GM19324 (cell line): ENCODE measurements at regions not wholly inside any gene's neighbourhood (a gene's known extent, or its start where the extent isn't known, plus 50 kb on each side); places are given as distances from the start of the nearest gene placed in this dataset.

Experiments
- ATAC-seq: cut with Tn5 transposase; IDR thresholded peaks from one replicate; pipeline ENCODE4 v1.9.1; 2021; ENCODE audit warnings: mild to moderate bottlenecking, moderate library complexity; ENCODE audit not compliant: unreplicated experiment, low FRiP score

DNA sequence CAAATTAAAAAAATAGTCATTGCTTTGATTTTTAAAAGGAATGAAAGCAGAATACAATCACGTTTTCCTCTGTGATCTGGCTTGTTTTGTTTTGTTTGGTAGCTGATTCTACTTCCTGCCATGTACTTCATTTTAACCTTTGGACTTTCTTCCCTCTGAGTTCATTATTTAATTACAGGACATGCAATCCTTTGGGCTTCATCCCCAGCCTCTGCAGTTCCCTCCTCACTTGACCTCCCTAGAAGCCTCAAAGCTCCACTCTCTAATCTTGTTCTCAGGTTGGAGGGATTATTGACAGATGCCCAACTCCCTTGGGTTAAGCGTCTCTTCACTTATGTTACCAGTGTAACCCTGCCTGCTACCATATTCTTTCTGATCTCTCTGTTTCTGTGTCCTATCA is 967.9 kb upstream of the SEL1L start:
- no peak for ATAC-seq

DNA sequence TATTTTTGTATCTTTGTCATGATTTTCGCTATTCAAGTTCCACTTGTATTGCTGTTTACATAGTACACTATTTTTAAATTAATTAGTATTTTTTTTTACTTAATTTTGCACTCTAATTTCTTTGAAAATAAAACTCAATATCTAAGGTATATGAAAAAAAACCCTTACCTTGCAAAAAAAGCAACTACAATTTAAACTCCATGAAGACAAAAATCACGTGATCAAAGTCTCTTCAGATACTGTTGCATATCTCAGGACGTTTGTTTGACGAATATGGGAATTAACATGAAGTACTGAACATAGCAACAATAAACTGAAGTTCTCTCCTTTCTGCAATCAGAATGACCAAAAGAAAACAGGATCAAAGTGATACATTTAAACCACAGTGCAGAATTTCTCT is 968.4 kb upstream of the SEL1L start:
- ATAC-seq: no peak

DNA sequence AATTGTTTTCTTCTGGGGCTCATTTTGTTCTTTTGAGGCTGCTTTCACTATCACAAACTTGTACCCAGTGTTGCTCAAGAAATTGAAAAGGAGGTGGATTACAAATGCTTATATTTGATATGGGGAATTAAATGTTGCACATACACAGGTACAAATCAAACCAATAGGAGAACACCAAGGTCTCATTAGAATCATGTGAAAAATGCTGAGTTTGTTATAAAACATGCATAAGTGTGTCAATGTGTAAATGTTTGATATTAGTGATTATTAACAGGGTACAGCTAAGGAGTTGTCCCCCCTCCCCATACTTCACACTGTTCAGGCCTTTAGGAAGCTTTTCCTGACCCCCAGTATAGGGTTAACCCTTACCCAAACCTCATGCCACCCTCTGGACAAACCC is 971.2 kb upstream of the SEL1L start:
- ATAC-seq: no peak

DNA sequence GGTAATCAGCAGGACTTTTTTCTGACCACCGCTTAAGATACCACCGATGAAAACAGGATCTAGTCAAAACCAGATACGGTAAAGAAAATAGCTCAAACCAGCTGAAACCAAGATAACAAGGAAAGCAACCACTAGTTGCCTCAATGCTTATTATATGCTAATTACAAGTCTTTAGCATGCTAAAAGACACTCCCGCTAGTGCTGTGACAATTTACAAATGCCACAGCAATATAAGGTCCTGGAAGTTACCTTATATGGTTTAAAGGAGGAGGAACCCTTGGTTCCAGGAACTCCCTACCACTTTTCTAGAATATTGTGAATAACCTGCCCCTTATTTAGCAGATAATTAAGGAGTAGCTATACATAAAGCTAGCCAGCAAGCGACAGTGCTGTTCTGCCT is 976.4 kb upstream of the SEL1L start:
- ATAC-seq: no peak

DNA sequence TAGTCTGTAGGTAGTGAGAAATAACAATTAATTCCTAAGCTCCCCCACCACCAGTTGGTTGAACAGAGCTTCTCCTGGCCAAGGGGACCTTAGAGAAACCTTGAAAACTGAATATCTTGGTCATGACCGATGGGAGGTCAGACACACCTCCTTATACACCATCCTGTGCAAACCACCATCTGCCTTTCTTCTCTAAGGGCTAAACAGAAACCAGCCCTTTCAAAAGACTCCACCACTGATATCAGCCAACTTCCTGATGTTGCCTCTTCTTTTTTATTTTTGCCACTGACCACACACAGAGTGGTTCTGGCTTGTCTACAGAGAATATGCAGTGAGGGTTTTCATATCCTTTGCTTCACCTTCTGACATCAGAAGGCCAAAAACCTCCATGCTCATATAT is 977.7 kb upstream of the SEL1L start:
- no peak for ATAC-seq

DNA sequence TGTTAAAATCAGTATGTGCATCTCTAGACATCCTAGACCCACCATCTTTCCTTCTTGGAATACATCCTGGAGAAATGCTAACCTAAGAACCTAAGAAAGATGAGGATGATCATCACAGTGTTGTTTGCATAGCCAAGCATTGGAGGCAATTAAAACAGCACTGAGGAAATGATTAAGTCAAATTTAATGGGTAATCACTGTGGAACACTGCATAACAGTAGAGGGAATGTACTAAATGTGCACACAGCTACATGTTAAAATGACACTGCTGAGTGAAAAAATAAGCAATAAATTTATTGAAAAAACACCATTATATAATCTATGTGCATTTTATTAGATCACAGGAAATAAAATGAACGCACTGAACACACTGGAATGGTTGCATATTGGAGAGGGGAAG is 987.1 kb upstream of the SEL1L start:
- no peak for ATAC-seq

DNA sequence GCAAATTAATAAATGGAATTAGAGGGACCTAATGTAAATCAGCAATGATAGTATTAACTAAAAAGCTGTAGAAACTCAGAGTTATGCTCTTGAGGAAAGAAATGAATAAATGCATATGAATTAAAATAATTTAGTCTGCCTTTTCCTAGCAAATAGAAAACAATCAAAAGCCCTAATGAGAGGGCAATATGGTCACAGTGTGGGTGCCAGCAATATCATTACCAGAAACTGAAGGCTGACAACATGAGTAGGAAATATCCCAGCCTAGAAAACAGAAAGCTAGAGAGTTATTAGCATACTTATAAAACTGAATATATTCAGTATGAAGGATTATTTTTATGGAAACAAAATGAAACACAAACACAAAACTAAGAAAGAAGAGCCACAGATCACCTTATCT is 987.5 kb upstream of the SEL1L start:
- ATAC-seq: no peak

DNA sequence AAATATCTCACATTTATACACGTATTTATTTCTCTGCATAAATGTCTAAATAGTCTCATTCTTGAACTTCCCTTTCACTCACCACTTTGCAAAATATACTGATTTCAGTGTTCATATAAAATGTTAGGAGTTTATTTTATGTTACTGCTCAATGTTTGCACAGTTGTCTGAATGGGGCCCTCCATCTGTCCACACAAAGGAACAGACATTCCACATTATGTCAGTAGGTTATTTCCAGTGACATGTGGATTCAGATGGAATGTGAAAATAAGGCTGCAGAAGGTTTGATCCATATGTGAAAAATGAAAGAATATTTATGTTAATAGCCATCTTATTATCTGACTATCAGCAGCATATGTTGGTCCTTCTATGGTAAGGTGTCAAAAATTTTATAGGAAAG is 994.4 kb upstream of the SEL1L start:
- no peak for ATAC-seq

DNA sequence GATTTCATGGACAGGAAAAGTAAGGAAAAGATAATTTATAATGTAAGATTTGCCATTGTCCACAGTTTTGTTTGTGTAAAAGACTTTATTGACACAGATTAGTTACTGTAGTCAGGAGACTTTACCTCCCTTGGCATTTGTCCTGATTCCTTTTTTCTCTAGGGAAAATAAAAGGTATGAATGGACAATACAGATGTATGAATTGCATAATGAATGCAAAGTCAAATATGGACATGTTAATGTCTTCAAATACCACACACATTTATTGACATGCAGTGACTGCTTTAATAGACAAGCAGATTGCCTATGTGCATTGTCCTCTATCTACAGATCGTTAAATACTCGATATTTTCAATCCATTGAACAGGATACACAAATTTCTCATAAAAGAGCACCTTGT is 999.7 kb upstream of the SEL1L start:
- ATAC-seq: no peak

DNA sequence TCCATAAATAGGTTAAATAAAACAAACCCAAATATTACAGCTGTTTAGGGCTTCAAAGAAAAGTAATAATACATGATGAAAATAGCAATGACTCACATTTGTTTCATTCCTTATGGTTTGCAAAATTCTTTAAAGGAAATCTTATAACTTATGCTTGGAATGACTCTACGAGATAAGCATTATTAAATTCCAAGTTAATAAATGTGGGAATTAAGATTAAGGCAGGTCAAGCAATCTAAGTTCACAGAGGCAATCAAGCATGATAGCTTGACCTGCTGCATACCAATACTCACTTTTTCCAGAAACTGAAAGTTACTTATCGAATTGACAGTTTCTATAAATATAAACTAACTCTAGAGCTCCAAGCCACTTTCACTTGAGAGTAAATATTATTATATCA is 1002.9 kb upstream of the SEL1L start:
- no peak for ATAC-seq

DNA sequence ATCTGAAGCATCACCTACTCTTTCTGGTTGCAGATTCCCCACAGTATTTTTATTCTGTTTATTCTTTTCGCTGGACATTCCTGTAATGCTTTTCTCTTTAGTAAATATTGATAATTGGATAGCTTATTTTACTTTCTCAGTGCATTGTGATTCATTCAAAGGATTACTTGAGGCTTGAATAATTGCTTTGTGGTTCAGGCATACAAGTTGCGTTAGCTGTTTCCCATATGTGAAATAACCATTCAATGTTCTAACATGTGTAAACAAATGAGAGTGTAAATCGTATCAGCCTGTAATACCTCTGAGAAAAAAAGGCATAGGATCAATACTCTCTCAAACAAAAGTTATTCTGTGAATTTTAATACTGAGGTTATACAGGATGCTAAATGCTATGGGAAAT is 1004.2 kb upstream of the SEL1L start:
- ATAC-seq: no peak

DNA sequence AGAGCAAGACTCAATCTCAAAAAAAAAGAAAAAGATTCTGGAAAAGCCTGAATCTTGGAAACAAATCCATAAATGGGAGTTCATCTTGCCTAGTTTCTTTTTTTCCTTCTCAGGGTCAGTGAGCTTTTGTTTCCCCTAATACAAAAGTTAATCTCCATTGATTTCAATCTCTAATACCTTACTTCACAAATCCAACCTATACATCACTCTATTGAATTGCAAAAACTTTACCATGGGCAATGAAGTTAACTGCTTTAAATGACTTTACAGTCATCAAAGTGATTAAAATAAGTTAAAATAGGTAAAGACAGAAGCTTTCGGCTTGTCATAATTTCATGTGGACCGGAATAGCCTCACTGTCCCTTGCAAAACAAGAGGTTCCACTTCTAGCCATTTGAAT is 1012.7 kb upstream of the SEL1L start:
- ATAC-seq: no peak

DNA sequence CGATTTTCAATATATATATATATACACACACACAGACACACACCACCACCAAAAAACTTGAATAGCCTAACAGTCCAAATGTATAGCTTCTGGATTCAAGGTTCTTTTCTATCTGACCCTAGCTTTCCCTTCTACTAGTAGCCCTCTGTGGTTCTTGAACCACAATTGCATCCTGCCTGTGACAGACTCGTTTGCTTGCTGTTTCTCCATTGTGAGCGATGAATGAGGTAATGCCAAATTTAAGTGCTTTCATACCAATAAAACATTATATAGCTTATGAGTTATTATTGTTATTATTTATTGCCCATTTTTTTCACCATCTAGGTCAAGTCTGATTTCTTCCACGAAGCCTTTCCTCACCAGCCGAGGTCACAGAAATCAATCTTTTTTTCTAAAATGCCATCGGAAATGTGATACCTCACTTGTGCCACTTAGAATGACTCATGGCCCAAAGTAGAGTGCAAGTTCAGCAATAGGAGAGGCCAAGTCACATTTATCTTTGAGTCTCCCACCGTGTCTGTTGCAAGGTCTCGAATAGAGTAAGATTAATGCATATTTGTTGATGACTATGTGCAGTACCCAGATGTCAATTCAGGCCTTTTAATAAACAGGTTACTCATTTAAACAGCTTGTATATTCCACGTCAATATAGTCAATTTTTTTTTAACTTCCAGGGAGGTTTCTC is 1015.8 kb upstream of the SEL1L start:
- no peak for ATAC-seq

DNA sequence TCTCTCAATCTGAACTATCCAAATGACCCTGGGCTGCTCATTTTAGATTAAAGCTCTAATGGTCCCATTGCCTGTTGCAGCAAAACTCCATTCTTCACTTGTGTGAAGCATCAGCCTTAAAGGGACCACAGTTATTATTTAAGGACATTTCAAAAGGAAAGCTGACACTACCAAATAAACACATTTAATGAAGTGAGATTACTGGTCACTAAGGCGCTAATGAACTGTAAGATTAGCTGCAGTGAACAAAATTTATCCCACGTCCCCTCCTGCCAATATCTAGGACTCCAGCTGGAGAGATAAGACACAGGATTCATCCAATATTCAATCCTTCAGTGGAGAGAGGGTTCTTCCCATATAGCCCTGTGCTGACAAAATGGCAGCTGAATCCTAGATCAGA is 1029.2 kb upstream of the SEL1L start:
- ATAC-seq: no peak

DNA sequence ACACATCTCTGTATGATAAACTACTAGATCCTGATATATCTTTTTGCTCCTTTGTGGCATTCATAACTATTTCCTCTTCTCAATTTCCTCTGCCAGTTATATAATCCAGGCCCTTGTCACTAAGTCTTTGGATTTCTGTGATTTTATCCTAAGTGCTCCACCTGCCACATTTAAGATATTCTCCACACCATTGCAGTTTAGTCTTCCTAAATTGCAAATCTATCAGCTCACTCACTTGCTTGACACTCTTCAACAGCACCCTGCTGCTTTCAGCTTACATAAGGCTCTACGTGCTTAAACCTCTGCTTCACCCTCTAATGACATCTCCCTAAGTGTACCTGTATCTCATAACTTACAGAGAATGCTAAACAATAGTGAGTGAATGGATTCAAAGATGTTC is 1032.2 kb upstream of the SEL1L start:
- no peak for ATAC-seq

DNA sequence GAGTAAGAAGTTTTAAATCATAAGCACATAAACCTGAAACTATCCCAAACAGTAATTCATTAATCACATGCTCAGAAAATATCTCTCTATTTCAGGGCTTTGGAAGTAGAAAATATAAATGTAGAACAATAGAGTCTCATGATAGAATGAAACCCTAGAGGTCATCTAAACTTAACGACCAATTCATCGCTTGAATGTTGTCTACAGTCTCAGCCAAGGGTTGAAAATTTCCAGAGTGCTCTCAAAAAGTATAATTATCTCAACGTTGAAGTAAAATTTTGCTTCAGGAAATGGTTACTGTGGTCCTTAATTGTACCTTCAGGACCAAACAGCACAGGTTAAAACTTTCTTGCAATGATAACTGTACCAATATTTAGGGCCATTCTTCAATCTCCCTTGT is 1053.6 kb upstream of the SEL1L start:
- ATAC-seq: no peak

DNA sequence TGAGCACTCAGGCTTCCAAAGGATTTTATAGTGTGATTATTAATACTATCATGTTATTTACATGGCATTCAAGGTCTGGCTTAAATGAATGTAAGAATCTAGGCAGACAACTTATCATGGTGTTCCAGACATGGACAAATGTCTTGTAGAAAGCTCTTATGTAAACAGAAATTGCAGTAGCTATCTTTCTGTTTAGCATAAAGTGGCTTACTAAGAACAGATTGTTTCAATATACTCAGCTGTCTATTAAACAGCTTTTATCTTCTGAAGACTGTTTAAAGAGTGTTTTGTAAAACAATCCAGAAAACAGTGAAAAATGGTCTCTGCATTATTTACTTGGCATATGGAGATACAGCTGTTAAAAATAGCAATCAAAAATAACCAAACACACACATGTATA is 1061.8 kb upstream of the SEL1L start:
- ATAC-seq: no peak

DNA sequence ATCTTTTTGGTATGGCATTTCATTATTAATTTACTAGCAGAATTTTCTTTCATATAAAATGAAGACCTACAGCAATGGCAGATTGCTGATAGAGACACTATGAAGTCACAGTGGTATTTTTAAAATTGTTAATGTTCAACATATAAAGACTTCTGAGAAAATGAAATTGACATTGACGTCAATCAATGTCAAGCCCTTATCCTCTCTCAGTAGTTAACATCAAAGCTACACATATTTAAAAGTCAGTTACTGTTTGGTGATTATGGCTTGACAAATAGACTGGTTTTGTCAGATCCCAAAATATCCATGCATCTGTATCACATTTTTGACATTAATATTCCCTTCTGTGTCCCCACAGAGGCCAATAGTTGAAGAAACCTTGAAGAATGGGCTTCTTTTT is 1069.1 kb upstream of the SEL1L start:
- no peak for ATAC-seq

DNA sequence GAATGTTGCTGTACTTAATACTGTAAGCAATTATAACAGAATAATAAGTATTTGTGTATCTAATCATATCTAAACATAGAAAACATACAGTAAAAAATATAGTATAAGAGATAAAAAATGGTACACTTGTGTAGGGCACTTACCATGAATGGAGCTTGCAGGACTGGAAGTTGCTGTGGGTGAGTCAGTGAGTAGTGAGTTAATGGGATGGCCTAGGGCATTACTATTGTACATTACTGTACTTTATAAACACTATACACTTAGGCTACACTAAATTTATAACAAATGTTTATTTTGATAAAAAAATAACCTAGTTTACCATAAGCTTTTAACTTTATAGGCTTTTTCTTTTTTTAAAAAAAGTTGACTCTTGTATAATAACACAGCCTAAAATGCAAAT is 1071.2 kb upstream of the SEL1L start:
- ATAC-seq: no peak

DNA sequence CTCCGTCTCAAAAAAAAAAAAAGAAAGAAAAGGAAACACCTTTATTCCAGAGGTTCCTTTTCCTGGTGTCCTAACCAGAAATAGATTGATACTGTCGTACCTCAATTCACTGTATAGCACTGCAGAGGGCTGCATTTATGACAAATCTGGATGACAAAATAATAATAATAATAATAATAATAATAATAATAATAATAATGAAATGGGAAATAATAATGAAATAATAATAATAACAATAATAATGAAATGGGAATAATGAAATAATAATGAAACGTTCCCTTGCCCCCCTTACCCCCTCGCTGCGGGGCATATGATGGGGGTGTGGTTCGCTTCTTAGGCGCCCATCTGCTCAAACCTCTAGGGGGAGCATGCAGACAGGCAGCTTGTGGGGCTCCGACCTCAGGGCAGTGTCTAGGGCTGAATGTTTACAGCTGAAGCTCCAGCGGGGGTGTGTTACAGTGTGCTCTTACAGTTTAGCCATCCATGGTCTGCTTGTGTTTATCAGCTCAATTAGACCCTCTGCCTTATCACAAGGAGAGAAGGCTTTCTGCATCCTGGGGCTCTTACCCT is 1088.3 kb upstream of the SEL1L start:
- ATAC-seq: no peak

DNA sequence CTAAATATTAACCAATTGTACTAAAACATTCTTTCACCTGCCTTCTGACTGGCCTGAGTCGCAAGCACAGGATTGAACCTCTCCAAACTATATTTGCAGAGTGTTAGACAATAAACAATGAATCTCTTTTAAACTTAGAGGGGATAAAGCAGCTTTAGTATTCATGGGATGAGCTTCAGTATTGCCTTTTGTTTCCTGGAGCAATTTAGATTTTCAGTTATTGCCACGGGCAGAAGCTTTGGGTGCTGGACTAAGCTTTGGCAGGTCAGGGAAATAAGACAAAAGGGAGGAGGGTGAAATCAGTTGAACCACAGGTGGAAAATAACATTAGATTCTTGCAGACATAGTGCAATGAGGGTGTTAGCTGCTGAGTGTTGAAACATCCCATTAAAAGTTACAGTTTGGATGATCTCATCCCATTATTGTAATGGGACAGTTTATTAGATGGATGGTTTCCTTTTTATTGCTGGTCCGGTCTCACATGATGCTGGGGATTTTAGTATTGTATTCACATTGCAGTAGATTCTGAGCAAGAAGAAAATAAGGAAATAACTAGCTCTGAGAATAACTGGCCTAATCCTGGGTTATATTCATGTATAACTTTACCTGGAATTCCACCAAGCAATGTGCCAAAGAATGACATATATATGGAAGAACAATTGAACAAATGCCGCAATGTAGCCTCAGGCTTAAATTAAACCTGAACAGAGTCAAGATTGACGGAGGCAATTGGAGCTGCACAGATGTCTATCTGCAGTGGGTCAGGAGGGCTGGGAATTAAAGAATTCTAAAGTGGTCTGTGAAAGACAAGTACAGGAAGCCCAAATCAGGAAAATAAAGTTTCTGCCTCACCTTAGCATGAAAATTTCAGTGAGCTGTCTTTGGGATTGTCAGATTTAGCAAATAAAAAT is 1092.8 kb upstream of the SEL1L start:
- no peak for ATAC-seq

DNA sequence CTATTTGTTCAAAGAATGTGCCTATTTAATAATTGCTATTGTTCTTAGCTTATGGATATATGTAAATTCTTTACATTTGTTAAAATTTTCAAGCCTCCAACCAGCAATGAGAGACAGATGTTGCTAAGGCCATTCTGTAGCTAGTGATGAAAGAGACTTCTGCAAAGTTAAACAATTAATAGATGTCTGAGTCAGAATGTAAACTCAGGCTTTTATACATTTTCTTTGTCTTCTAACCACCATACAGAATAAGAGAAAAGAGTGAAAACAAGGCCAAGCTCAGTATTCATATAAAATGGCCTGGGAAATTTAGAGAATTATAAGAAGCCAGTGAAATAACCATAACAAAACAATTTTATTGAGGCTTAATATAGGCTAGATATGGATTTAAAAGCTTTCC is 1102.3 kb upstream of the SEL1L start:
- no peak for ATAC-seq
